Trophoblast cell (in vitro differentiated cells and primary cell): ENCODE measurements at regions not wholly inside any gene's neighbourhood (a gene's known extent, or its start where the extent isn't known, plus 50 kb on each side); places are given as distances from the start of the nearest gene placed in this dataset.
"Not testable (repeated sequence)": the region's sequence is repeated elsewhere in the genome, so short reads cannot be mapped to it uniquely, and the experiment has no call there.

Experiments
- DNase-seq, 2 donors: peaks; one replicate each; pipeline ENCODE4 v3.0.0-alpha.2; 2016
- H2AFZ ChIP-seq: 2 replicates; pipeline ENCODE4 v1.6.1; 2013; ENCODE audit warnings: low read length, moderate library complexity, mild to moderate bottlenecking; ENCODE audit not compliant: insufficient read depth, poor library complexity
- H2AK5ac ChIP-seq: 2 replicates; pipeline ENCODE4 v1.6.1; 2013; ENCODE audit warnings: mild to moderate bottlenecking, low read length
- H2BK120ac ChIP-seq: 2 replicates; pipeline ENCODE4 v1.6.1; 2013; ENCODE audit warnings: low read length, mild to moderate bottlenecking, moderate library complexity; ENCODE audit not compliant: insufficient read depth, poor library complexity
- H2BK12ac ChIP-seq: 2 replicates; pipeline ENCODE4 v1.6.1; 2013; ENCODE audit warnings: mild to moderate bottlenecking, low read length, moderate library complexity
- H2BK5ac ChIP-seq: 2 replicates; pipeline ENCODE4 v1.6.1; 2013; ENCODE audit warnings: low read length, low read depth, moderate library complexity, mild to moderate bottlenecking; ENCODE audit not compliant: poor library complexity
- H3K14ac ChIP-seq: 2 replicates; pipeline ENCODE4 v1.6.1; 2013; ENCODE audit warnings: mild to moderate bottlenecking, low read length
- H3K18ac ChIP-seq: 2 replicates; pipeline ENCODE4 v1.6.1; 2013; ENCODE audit warnings: mild to moderate bottlenecking, low read length
- H3K23ac ChIP-seq: 2 replicates; pipeline ENCODE4 v1.6.1; 2013; ENCODE audit warnings: low read length
- H3K27ac ChIP-seq: 2 replicates; pipeline ENCODE4 v1.5.1; 2013; ENCODE audit warnings: low read depth, mild to moderate bottlenecking, inconsistent platforms, low read length, moderate library complexity
- H3K27me3 ChIP-seq: 2 replicates; pipeline ENCODE4 v1.6.1; 2013; ENCODE audit warnings: inconsistent platforms, mild to moderate bottlenecking, low read length, moderate library complexity; ENCODE audit not compliant: insufficient read depth
- H3K36me3 ChIP-seq, 2 experiments: 1 replicate in 1 of 2; 2 replicates in 1 of 2; pipeline ENCODE4 v1.6.1; 2013; ENCODE audit warnings: low read length in 2 of 2, mild to moderate bottlenecking in 2 of 2, moderate library complexity in 1 of 2; ENCODE audit not compliant: insufficient read depth in 2 of 2, control insufficient read depth in 1 of 2
- H3K4ac ChIP-seq: 2 replicates; pipeline ENCODE4 v1.6.1; 2013; ENCODE audit warnings: low read depth, mild to moderate bottlenecking, low read length, moderate library complexity
- H3K4me1 ChIP-seq, 2 experiments: 1 replicate in 1 of 2; 2 replicates in 1 of 2; pipeline ENCODE4 v1.6.1; 2013; ENCODE audit warnings: low read length in 2 of 2, mild to moderate bottlenecking in 2 of 2, moderate library complexity in 1 of 2; ENCODE audit not compliant: insufficient read depth in 2 of 2, control insufficient read depth in 1 of 2
- H3K4me2 ChIP-seq: 2 replicates; pipeline ENCODE4 v1.6.1; 2013; ENCODE audit warnings: inconsistent platforms, mild to moderate bottlenecking, low read length, moderate library complexity
- H3K4me3 ChIP-seq: 2 replicates; pipeline ENCODE4 v1.5.1; 2013; ENCODE audit warnings: mild to moderate bottlenecking, low read depth, low read length, inconsistent platforms
- H3K79me1 ChIP-seq: one replicate; pipeline ENCODE4 v1.6.1; 2013; ENCODE audit warnings: low read length
- H3K79me2 ChIP-seq: 2 replicates; pipeline ENCODE4 v1.6.1; 2013; ENCODE audit warnings: low read length, mild to moderate bottlenecking; ENCODE audit not compliant: control insufficient read depth, insufficient read depth, poor library complexity
- H3K9ac ChIP-seq: 2 replicates; pipeline ENCODE4 v1.6.1; 2013; ENCODE audit warnings: mild to moderate bottlenecking, low read length
- H3K9me3 ChIP-seq: 2 replicates; pipeline ENCODE4 v1.6.1; 2013; ENCODE audit warnings: low read depth, mild to moderate bottlenecking, control low read depth, inconsistent platforms, low read length; ENCODE audit not compliant: insufficient read depth
- H4K12ac ChIP-seq: 2 replicates; pipeline ENCODE4 v1.6.1; 2013; ENCODE audit warnings: low read depth, mild to moderate bottlenecking, low read length, moderate library complexity
- H4K8ac ChIP-seq: 2 replicates; pipeline ENCODE4 v1.6.1; 2013; ENCODE audit warnings: low read depth, mild to moderate bottlenecking, low read length, moderate library complexity
- H4K91ac ChIP-seq: one replicate; pipeline ENCODE4 v1.6.1; 2013; ENCODE audit warnings: low read depth, mild to moderate bottlenecking, low read length, moderate library complexity
- WGBS: extraction: QIAGEN DNeasy Blood & Tissue Kit; methylation state at CpG from one replicate; pipeline ENCODE4 v1.1.7; 2013; ENCODE audit warnings: missing lambda C conversion rate; ENCODE audit not compliant: insufficient read length, insufficient coverage; ENCODE audit errors: extremely low coverage; 5-methylcytosine and 5-hydroxymethylcytosine counted together

DNA sequence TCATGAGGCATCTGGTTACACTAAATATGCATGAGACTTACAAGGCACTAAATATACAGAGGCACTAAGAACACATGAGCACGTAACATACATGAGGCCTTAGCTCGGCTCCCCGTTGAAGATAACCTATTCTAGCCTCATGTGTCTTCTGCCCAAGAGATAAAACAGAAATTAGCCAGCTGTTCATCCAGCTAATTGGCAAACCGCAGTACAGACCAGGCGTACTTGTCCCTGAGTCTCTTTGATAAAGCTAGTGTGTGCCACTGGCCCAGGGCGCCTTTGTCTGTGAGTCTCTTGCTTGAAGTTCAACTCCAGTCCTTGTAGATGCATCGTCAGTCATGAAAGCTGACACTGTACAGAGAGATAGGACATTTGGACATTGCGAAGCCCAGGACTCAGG lies 121.9 kb upstream of the SPATA12 start:
- no peak overlapping the region for H2BK120ac ChIP-seq
- H3K4me2 ChIP-seq: no peak overlapping the region
- no peak overlapping the region for H3K4me3 ChIP-seq
- no peak overlapping the region for H3K27ac ChIP-seq
- H2BK12ac ChIP-seq: no peak overlapping the region
- H3K14ac ChIP-seq: no peak overlapping the region
- H3K79me1 ChIP-seq: no peaks in the 10 kb centered on the region
- H3K27me3 ChIP-seq: no peaks in the 10 kb centered on the region
- no peak for DNase-seq
- H3K4ac ChIP-seq: no peak overlapping the region
- no peaks in the 10 kb centered on the region for H3K4me1 ChIP-seq
- H4K12ac ChIP-seq: no peak overlapping the region
- no peak overlapping the region for H2AFZ ChIP-seq
- no peak overlapping the region for H4K8ac ChIP-seq
- no peak overlapping the region for H4K91ac ChIP-seq
- H2BK5ac ChIP-seq: no peak overlapping the region
- peaks cover 2% of the 10 kb centered on the region for H3K9me3 ChIP-seq
- no peaks in the 10 kb centered on the region for H3K36me3 ChIP-seq
- no CpG with 5 or more reads among the region's 8 CpGs for WGBS
- H3K79me2 ChIP-seq: no peaks in the 10 kb centered on the region
- H3K9ac ChIP-seq: no peak overlapping the region
- H2AK5ac ChIP-seq: no peak overlapping the region
- no peak overlapping the region for H3K23ac ChIP-seq
- H3K18ac ChIP-seq: no peak overlapping the region

DNA sequence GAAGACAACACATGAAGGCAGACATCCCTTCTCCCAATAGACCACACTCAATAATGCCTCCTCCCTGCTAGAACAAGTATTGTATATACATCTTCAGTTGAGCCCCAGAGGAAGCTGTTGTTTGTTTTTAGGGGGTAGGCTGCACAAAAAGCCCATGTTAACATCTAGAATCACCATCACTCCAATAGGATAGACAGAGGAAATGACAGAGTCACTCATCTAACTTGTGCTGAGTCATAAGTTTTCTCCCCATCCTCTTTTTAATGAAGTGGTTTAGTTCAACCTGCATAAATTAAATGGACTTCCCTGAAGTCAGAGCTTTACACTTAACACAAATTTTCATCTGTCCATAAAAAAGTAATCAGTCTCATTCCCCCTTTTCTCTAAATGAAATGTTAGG lies 122.9 kb upstream of the SPATA12 start:
- Histone ChIP-seq H3K14ac (no peak overlapping the region), H2BK120ac (no peak overlapping the region), H3K4ac (no peak overlapping the region), H3K4me3 (no peak overlapping the region), H3K9me3 (peaks cover 2% of the 10 kb centered on the region), H4K8ac (no peak overlapping the region), H3K23ac (no peak overlapping the region), H3K4me1 (no peaks in the 10 kb centered on the region), H4K12ac (no peak overlapping the region), H3K27me3 (no peaks in the 10 kb centered on the region), H2BK5ac (no peak overlapping the region), H4K91ac (no peak overlapping the region), H3K9ac (no peak overlapping the region), H3K36me3 (no peaks in the 10 kb centered on the region), H2AK5ac (no peak overlapping the region), H3K27ac (no peak overlapping the region), H2BK12ac (no peak overlapping the region), H3K79me2 (no peaks in the 10 kb centered on the region), H2AFZ (no peak overlapping the region), H3K18ac (no peak overlapping the region), H3K4me2 (no peak overlapping the region), H3K79me1 (no peaks in the 10 kb centered on the region)
- no peak for DNase-seq

DNA sequence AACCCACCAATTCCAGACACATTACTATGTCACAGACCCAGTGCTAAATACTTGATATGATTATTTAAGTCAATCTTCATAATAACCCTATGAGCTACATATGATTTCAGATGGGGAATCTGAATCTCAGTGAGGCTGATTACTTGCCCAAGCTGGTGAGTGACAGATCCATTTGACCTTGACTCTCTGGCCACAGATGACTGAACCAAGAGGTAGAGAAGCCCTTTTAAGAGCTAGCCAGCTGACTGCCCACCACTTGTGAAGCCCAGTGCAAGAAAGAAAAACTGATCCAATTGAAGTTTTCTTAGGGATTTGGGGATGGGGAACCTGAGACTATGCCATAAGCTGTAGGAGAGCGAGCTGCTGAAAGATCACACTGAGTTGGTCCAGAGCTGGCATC lies 124.7 kb upstream of the SPATA12 start:
- Histone ChIP-seq H3K4ac (no peak overlapping the region), H4K12ac (no peak overlapping the region), H4K8ac (no peak overlapping the region), H3K79me1 (no peaks in the 10 kb centered on the region), H3K9ac (no peak overlapping the region), H2AFZ (no peak overlapping the region), H3K36me3 (no peaks in the 10 kb centered on the region), H2BK12ac (no peak overlapping the region), H3K4me2 (no peak overlapping the region), H3K27me3 (no peaks in the 10 kb centered on the region), H3K27ac (no peak overlapping the region), H3K4me1 (no peaks in the 10 kb centered on the region), H4K91ac (no peak overlapping the region), H3K23ac (no peak overlapping the region), H2AK5ac (no peak overlapping the region), H2BK120ac (no peak overlapping the region), H2BK5ac (no peak overlapping the region), H3K79me2 (no peaks in the 10 kb centered on the region), H3K14ac (no peak overlapping the region), H3K18ac (no peak overlapping the region), H3K4me3 (no peak overlapping the region), H3K9me3 (peaks cover 2% of the 10 kb centered on the region)
- WGBS: no CpG with 5 or more reads among the region's 1 CpG
- DNase-seq: no peak

GRCh38 chr3:56934481-56934880 lies 126.0 kb upstream of the SPATA12 start:
- H4K8ac ChIP-seq, H2BK12ac ChIP-seq, H3K4me1 ChIP-seq, H2BK120ac ChIP-seq, H2AFZ ChIP-seq, DNase-seq, H3K4me3 ChIP-seq, H3K9me3 ChIP-seq, H3K23ac ChIP-seq, H3K18ac ChIP-seq, H3K4ac ChIP-seq, H3K79me2 ChIP-seq, H3K79me1 ChIP-seq, H2AK5ac ChIP-seq, H4K91ac ChIP-seq, H3K9ac ChIP-seq, H3K4me2 ChIP-seq, H3K27ac ChIP-seq, H3K36me3 ChIP-seq, H3K27me3 ChIP-seq, H3K14ac ChIP-seq, H2BK5ac ChIP-seq, H4K12ac ChIP-seq: not testable (repeated sequence)
- no CpG with 5 or more reads among the region's 26 CpGs for WGBS

DNA sequence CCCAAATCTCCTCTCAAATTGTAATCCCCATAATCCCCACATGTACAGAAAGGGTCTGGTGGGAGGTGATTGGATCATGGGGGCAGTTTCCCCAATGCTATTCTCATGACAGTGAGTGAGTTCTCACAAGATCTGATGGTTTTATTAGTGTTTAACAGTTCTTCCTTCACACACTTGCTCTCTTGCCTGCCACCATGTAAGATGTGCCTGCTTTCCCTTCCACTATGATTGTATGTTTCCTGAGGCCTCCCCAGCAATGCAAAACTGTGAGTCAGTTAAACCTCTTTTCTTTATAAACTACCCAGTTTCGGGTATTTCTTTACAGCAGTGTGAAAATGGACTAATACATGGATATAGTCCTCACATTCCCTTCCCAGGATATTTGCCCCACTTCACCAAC lies 126.7 kb upstream of the SPATA12 start:
- Histone ChIP-seq H4K12ac (no peak overlapping the region), H3K9ac (no peak overlapping the region), H3K4me1 (peaks cover 2 to 5% of the 10 kb centered on the region in 2 experiments), H2BK12ac (no peak overlapping the region), H2BK120ac (no peak overlapping the region), H3K18ac (no peak overlapping the region), H3K27me3 (no peaks in the 10 kb centered on the region), H3K9me3 (peaks cover 3% of the 10 kb centered on the region), H2AK5ac (no peak overlapping the region), H3K23ac (no peak overlapping the region), H3K79me1 (peaks cover 5% of the 10 kb centered on the region), H3K4me3 (no peak overlapping the region), H3K4me2 (no peak overlapping the region), H3K36me3 (no peaks in the 10 kb centered on the region), H3K79me2 (no peaks in the 10 kb centered on the region), H4K8ac (no peak overlapping the region), H3K27ac (no peak overlapping the region), H3K4ac (no peak overlapping the region), H2BK5ac (no peak overlapping the region), H3K14ac (no peak overlapping the region), H4K91ac (no peak overlapping the region), H2AFZ (no peak overlapping the region)
- DNase-seq: no peak
- WGBS: no CpG with 5 or more reads among the region's 1 CpG
